HUES64 (cell line): ENCODE measurements at regions not wholly inside any gene's neighbourhood (a gene's known extent, or its start where the extent isn't known, plus 50 kb on each side); places are given as distances from the start of the nearest gene placed in this dataset.
A peak's percentile ranks its signal among the peaks of the same experiment; 100 is the strongest.
"Not testable (repeated sequence)": the region's sequence is repeated elsewhere in the genome, so short reads cannot be mapped to it uniquely, and the experiment has no call there.

ENCODE experiments used
- H3K27ac ChIP-seq: 2 replicates; pipeline ENCODE4 v1.7.0; 2013; ENCODE audit warnings: low read depth, low read length, inconsistent platforms
- H3K27me3 ChIP-seq: 2 replicates; pipeline ENCODE4 v1.6.1; 2013; ENCODE audit warnings: mild to moderate bottlenecking, low read length; ENCODE audit not compliant: insufficient read depth
- H3K36me3 ChIP-seq: 2 replicates; pipeline ENCODE4 v1.6.1; 2013; ENCODE audit warnings: mild to moderate bottlenecking, low read length; ENCODE audit not compliant: insufficient read depth
- H3K4me1 ChIP-seq: 2 replicates; pipeline ENCODE4 v1.6.1; 2013; ENCODE audit warnings: mild to moderate bottlenecking, low read length, moderate library complexity; ENCODE audit not compliant: insufficient read depth
- H3K4me3 ChIP-seq: 2 replicates; pipeline ENCODE4 v1.5.1; 2013; ENCODE audit warnings: mild to moderate bottlenecking, low read length, moderate library complexity
- H3K9ac ChIP-seq: 2 replicates; pipeline ENCODE4 v1.6.1; 2013; ENCODE audit warnings: mild to moderate bottlenecking, low read depth, low read length
- H3K9me3 ChIP-seq: 2 replicates; pipeline ENCODE4 v1.6.1; 2013; ENCODE audit warnings: low read depth, low read length; ENCODE audit not compliant: insufficient read depth
- WGBS: fragments of 150-250, 120-280 bp; methylation state at CpG from one replicate; pipeline ENCODE4 v1.1.7; 2013; ENCODE audit warnings: missing lambda C conversion rate; 5-methylcytosine and 5-hydroxymethylcytosine counted together

GRCh38 chr5:119750887-119751733 lies 121.8 kb downstream of the FAM170A start:
- WGBS, result 96% methylated on average over 24 of the region's 24 CpGs
- H3K27ac ChIP-seq, result no peak overlapping the region
- no peaks in the 10 kb centered on the region for H3K36me3 ChIP-seq
- H3K27me3 ChIP-seq, result no peaks in the 10 kb centered on the region
- no peaks in the 10 kb centered on the region for H3K4me1 ChIP-seq
- no peaks in the 10 kb centered on the region for H3K9me3 ChIP-seq
- no peak overlapping the region for H3K4me3 ChIP-seq
- H3K9ac ChIP-seq, result no peak overlapping the region

GRCh38 chr5:119751734-119752094 lies 122.4 kb downstream of the FAM170A start:
- Histone ChIP-seq H3K27me3 (no peaks in the 10 kb centered on the region), H3K4me1 (no peaks in the 10 kb centered on the region; the same call in 1 of the 2 replicates), H3K9me3 (no peaks in the 10 kb centered on the region), H3K9ac (no peak overlapping the region), H3K27ac (no peak overlapping the region), H3K36me3 (no peaks in the 10 kb centered on the region), H3K4me3 (no peak overlapping the region)
- 92% methylated on average over 5 of the region's 6 CpGs for WGBS

- WGBS, result 77% methylated on average over 8 of the region's 8 CpGs
Observed at GRCh38 chr5:119752921-119753886, 123.8 kb downstream of the FAM170A start.

GRCh38 chr5:119754825-119755224 lies 125.5 kb downstream of the FAM170A start:
- H3K27me3 ChIP-seq, H3K9me3 ChIP-seq, H3K4me3 ChIP-seq, H3K27ac ChIP-seq, H3K9ac ChIP-seq, H3K36me3 ChIP-seq, H3K4me1 ChIP-seq: not testable (repeated sequence)
- 100% methylated on average over 7 of the region's 7 CpGs for WGBS

More at GRCh38 chr5:119752921-119753886, 123.8 kb downstream of the FAM170A start:
- Histone ChIP-seq H3K36me3 (no peaks in the 10 kb centered on the region), H3K4me1 (peaks cover 4% of the 10 kb centered on the region; the same call in 1 of the 2 replicates), H3K9me3 (no peaks in the 10 kb centered on the region), H3K27me3 (no peaks in the 10 kb centered on the region), H3K4me3 (no peak overlapping the region), H3K27ac (peak overlapping the region; percentile 23; the same call in 1 of the 2 replicates), H3K9ac (no peak overlapping the region)

GRCh38 chr5:119757276-119757675 lies 127.9 kb downstream of the FAM170A start:
- Histone ChIP-seq H3K27ac (no peak overlapping the region), H3K9me3 (no peaks in the 10 kb centered on the region), H3K36me3 (no peaks in the 10 kb centered on the region), H3K4me1 (peaks cover 4% of the 10 kb centered on the region; the same call in 1 of the 2 replicates), H3K27me3 (no peaks in the 10 kb centered on the region), H3K9ac (no peak overlapping the region), H3K4me3 (no peak overlapping the region)
- 93% methylated on average over 2 of the region's 2 CpGs for WGBS

GRCh38 chr5:119769695-119770693 lies 140.6 kb downstream of the FAM170A start:
- not testable (repeated sequence) for H3K27ac ChIP-seq, H3K27me3 ChIP-seq, H3K9ac ChIP-seq, H3K4me3 ChIP-seq, H3K4me1 ChIP-seq, H3K9me3 ChIP-seq, H3K36me3 ChIP-seq
- WGBS, result 75% methylated on average over 10 of the region's 11 CpGs

- not testable (repeated sequence) for H3K9me3 ChIP-seq, H3K27ac ChIP-seq, H3K4me1 ChIP-seq, H3K27me3 ChIP-seq, H3K4me3 ChIP-seq, H3K36me3 ChIP-seq, H3K9ac ChIP-seq
- WGBS, result 66% methylated on average over 15 of the region's 15 CpGs
Observed at GRCh38 chr5:119780145-119780544, 150.8 kb downstream of the FAM170A start.

- no peak overlapping the region for H3K4me3 ChIP-seq
- H3K36me3 ChIP-seq, result no peaks in the 10 kb centered on the region
- no peak overlapping the region for H3K9ac ChIP-seq
- no peaks in the 10 kb centered on the region for H3K9me3 ChIP-seq
- H3K4me1 ChIP-seq, result 0 out of 2 replicates have a peak, but pooled peaks cover 3% of the 10 kb centered on the region
- H3K27ac ChIP-seq, result no peak overlapping the region
- H3K27me3 ChIP-seq, result no peaks in the 10 kb centered on the region
Observed at GRCh38 chr5:119785057-119785456, 155.7 kb downstream of the FAM170A start.

GRCh38 chr5:119789406-119790117 lies 160.2 kb downstream of the FAM170A start:
- Histone ChIP-seq H3K9me3 (no peaks in the 10 kb centered on the region), H3K36me3 (no peaks in the 10 kb centered on the region), H3K27ac (no peak overlapping the region), H3K27me3 (no peaks in the 10 kb centered on the region), H3K9ac (no peak overlapping the region), H3K4me3 (no peak overlapping the region), H3K4me1 (no peaks in the 10 kb centered on the region)
- WGBS, result 84% methylated on average over 2 of the region's 2 CpGs

- 93% methylated on average over 5 of the region's 5 CpGs for WGBS
- Histone ChIP-seq H3K27me3 (no peaks in the 10 kb centered on the region), H3K36me3 (no peaks in the 10 kb centered on the region), H3K4me1 (no peaks in the 10 kb centered on the region), H3K4me3 (no peak overlapping the region), H3K9me3 (no peaks in the 10 kb centered on the region), H3K9ac (no peak overlapping the region), H3K27ac (no peak overlapping the region)
Observed at GRCh38 chr5:119792161-119792799, 162.9 kb downstream of the FAM170A start.
